CD14-positive monocyte (primary cell): ENCODE measurements at regions not wholly inside any gene's neighbourhood (a gene's known extent, or its start where the extent isn't known, plus 50 kb on each side); places are given as distances from the start of the nearest gene placed in this dataset.

Experiments
- DNase-seq, 3 donors: peaks; one replicate each; pipeline ENCODE4 v3.0.0-alpha.2; 2011 to 2022
- H2AFZ ChIP-seq: 2 replicates; pipeline ENCODE4 v1.6.0; 2012; ENCODE audit warnings: mild to moderate bottlenecking, low read depth, low read length, inconsistent platforms; ENCODE audit not compliant: insufficient read depth, poor library complexity, severe bottlenecking
- H3K27ac ChIP-seq, 2 donors: 1 replicate in 1 of 2; 2 replicates in 1 of 2; pipeline ENCODE4 v1.5.1; 2012 to 2013; ENCODE audit warnings: low read length in 2 of 2, control low read depth in 1 of 2, inconsistent platforms in 1 of 2, low read depth in 1 of 2, mild to moderate bottlenecking in 1 of 2
- H3K27me3 ChIP-seq, 2 donors: one replicate each; pipeline versions ENCODE4 v1.6.0 to v1.6.1; 2011 to 2013; ENCODE audit warnings: low read length in 2 of 2; ENCODE audit not compliant: control insufficient read depth in 2 of 2, insufficient read depth in 2 of 2
- H3K36me3 ChIP-seq, 2 donors: replicated peaks in 1 of 2; 1 replicate in 1 of 2; 2 replicates in 1 of 2; pipeline versions ENCODE4 v1.5.1 to v1.6.1; 2012 to 2013; ENCODE audit warnings: low read length in 2 of 2, control low read depth in 1 of 2, inconsistent platforms in 1 of 2, mild to moderate bottlenecking in 1 of 2; ENCODE audit not compliant: insufficient read depth in 2 of 2, control insufficient read depth in 1 of 2
- H3K4me1 ChIP-seq, 2 donors: 1 replicate in 1 of 2; 2 replicates in 1 of 2; pipeline versions ENCODE4 v1.5.1 to v1.6.1; 2012 to 2013; ENCODE audit warnings: low read length in 2 of 2, control low read depth in 1 of 2, inconsistent platforms in 1 of 2, mild to moderate bottlenecking in 1 of 2, moderate library complexity in 1 of 2; ENCODE audit not compliant: insufficient read depth in 2 of 2, control insufficient read depth in 1 of 2
- H3K4me2 ChIP-seq: replicated peaks from 2 replicates; pipeline ENCODE3; 2012; ENCODE audit warnings: low read length, moderate library complexity, mild to moderate bottlenecking; ENCODE audit not compliant: poor library complexity, severe bottlenecking; ENCODE audit errors: extremely low read depth
- H3K4me3 ChIP-seq, 3 experiments: fragments of 200-600 bp in 1 of 3; sonication (generic) in 1 of 3; replicated peaks in 1 of 3; 1 replicate in 2 of 3; 2 replicates in 1 of 3; pipeline ENCODE4 v1.5.1; 2011 to 2013; ENCODE audit warnings: low read length in 3 of 3, mild to moderate bottlenecking in 3 of 3, control low read depth in 2 of 3, low read depth in 2 of 3, inconsistent platforms in 1 of 3, moderate library complexity in 1 of 3
- H3K79me2 ChIP-seq: 2 replicates; pipeline ENCODE4 v1.6.0; 2012; ENCODE audit warnings: mild to moderate bottlenecking, control low read depth, inconsistent platforms, low read length, moderate library complexity; ENCODE audit not compliant: insufficient read depth
- H3K9ac ChIP-seq: 2 replicates; pipeline ENCODE4 v1.6.0; 2017; ENCODE audit warnings: low read length, mild to moderate bottlenecking; ENCODE audit not compliant: insufficient read depth, poor library complexity, severe bottlenecking
- H3K9me3 ChIP-seq, 2 donors: replicated peaks in 1 of 2; 1 replicate in 1 of 2; 2 replicates in 1 of 2; pipeline versions ENCODE4 v1.5.1 to v1.6.1; 2012 to 2013; ENCODE audit warnings: low read length in 2 of 2, control low read depth in 1 of 2; ENCODE audit not compliant: control insufficient read depth in 1 of 2, insufficient read depth in 1 of 2
- H4K20me1 ChIP-seq: 2 replicates; pipeline ENCODE4 v1.6.0; 2012; ENCODE audit warnings: mild to moderate bottlenecking, low read length, control low read depth, moderate library complexity; ENCODE audit not compliant: insufficient read depth
- H3K27ac Mint-ChIP-seq, 7 donors: one replicate each; pipeline ENCODE4 v1.8.0; 2020; ENCODE audit warnings: mild to moderate bottlenecking in 7 of 7, mixed read lengths in 7 of 7, moderate library complexity in 6 of 7, inconsistent platforms in 2 of 7
- H3K27me3 Mint-ChIP-seq, 3 donors: one replicate each; pipeline ENCODE4 v1.8.0; 2021 to 2022; ENCODE audit warnings: low read depth in 3 of 3, mild to moderate bottlenecking in 3 of 3, mixed read lengths in 3 of 3, moderate library complexity in 3 of 3, inconsistent platforms in 1 of 3
- H3K36me3 Mint-ChIP-seq, 2 donors: one replicate each; pipeline ENCODE4 v1.8.0; 2020; ENCODE audit warnings: mixed read lengths in 2 of 2, inconsistent platforms in 1 of 2, mild to moderate bottlenecking in 1 of 2
- H3K4me1 Mint-ChIP-seq: one replicate; pipeline ENCODE4 v1.8.0; 2020; ENCODE audit warnings: mild to moderate bottlenecking, mixed read lengths
- H3K4me3 Mint-ChIP-seq, 2 donors: one replicate each; pipeline ENCODE4 v1.8.0; 2020; ENCODE audit warnings: mild to moderate bottlenecking in 2 of 2, mixed read lengths in 2 of 2, moderate library complexity in 1 of 2
- H3K9me3 Mint-ChIP-seq, 7 donors: one replicate each; pipeline ENCODE4 v1.8.0; 2020 to 2022; ENCODE audit warnings: mixed read lengths in 7 of 7, mild to moderate bottlenecking in 6 of 7, moderate library complexity in 6 of 7, inconsistent platforms in 2 of 7
- WGBS: methylation state at CpG from one replicate; pipeline ENCODE4 v1.1.5; 2013; ENCODE audit warnings: missing lambda C conversion rate; ENCODE audit not compliant: insufficient coverage; 5-methylcytosine and 5-hydroxymethylcytosine counted together
- intact Hi-C, 2 donors: fragments of 100-400 bp; cut with micrococcal nuclease; formaldehyde crosslinking; loops; one replicate each; pipeline versions ENCODE4 v1.15.0 to v1.15.1; 2023
- TF ChIP-seq, protein P1 (sequence below): fragments of 200-600 bp; IDR thresholded peaks from one replicate; pipeline ENCODE4 v1.8.0; 2022; ENCODE audit warnings: antibody characterized with exemption, mild to moderate bottlenecking

DNA sequence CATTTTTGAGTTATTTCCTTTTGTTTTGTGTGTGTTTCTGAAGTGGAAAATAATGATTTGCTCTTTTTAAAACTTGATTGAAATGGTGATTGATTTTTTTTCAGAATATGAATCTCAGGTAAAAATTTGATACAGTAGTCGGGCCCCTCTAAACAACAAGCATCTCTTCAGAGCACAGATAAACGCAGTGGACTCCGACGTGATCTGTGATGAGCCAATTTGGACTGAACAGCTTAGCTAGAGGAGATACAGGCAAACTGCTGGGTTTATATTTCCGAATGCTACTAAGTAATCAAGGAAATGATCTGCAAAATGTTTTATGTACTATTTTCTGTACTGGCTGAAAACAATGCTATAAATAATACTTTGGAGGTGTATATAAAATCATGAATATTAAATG, 705.7 kb upstream of the RGS18 start:
- no peak overlapping the region for H3K4me2 ChIP-seq
- WGBS: no CpG with 5 or more reads among the region's 5 CpGs
- no peak for DNase-seq
- H4K20me1 ChIP-seq: no peaks in the 10 kb centered on the region
- TF ChIP-seq, protein P1, sequence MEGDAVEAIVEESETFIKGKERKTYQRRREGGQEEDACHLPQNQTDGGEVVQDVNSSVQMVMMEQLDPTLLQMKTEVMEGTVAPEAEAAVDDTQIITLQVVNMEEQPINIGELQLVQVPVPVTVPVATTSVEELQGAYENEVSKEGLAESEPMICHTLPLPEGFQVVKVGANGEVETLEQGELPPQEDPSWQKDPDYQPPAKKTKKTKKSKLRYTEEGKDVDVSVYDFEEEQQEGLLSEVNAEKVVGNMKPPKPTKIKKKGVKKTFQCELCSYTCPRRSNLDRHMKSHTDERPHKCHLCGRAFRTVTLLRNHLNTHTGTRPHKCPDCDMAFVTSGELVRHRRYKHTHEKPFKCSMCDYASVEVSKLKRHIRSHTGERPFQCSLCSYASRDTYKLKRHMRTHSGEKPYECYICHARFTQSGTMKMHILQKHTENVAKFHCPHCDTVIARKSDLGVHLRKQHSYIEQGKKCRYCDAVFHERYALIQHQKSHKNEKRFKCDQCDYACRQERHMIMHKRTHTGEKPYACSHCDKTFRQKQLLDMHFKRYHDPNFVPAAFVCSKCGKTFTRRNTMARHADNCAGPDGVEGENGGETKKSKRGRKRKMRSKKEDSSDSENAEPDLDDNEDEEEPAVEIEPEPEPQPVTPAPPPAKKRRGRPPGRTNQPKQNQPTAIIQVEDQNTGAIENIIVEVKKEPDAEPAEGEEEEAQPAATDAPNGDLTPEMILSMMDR: no peak
- no peaks in the 10 kb centered on the region for H3K36me3 ChIP-seq
- H3K9me3 Mint-ChIP-seq: peaks cover 2 to 13% (median 10%) of the 10 kb centered on the region in 7 donors
- no peak overlapping the region for H3K27ac ChIP-seq
- H3K4me3 ChIP-seq: no peak overlapping the region
- no peaks in the 10 kb centered on the region for H3K79me2 ChIP-seq
- no peak overlapping the region for H3K27ac Mint-ChIP-seq
- H3K4me1 Mint-ChIP-seq: no peaks in the 10 kb centered on the region
- no peaks in the 10 kb centered on the region for H3K36me3 Mint-ChIP-seq
- H3K4me1 ChIP-seq: no peaks in the 10 kb centered on the region
- H3K9ac ChIP-seq: no peak overlapping the region
- no peaks in the 10 kb centered on the region for H3K27me3 Mint-ChIP-seq
- intact Hi-C loops: no loop called here
- H3K27me3 ChIP-seq: no peaks in the 10 kb centered on the region
- H2AFZ ChIP-seq: no peak overlapping the region
- peaks cover 11 to 15% of the 10 kb centered on the region in 2 donors for H3K9me3 ChIP-seq
- H3K4me3 Mint-ChIP-seq: no peak overlapping the region

GRCh38 chr1:191453487-191453886, 704.8 kb upstream of the RGS18 start:
- TF ChIP-seq, protein P1: no peak

More at GRCh38 chr1:191453487-191453886, 704.8 kb upstream of the RGS18 start:
- Mint-ChIP-seq H3K4me1 (no peaks in the 10 kb centered on the region), H3K27me3 (no peaks in the 10 kb centered on the region), H3K4me3 (no peak overlapping the region), H3K9me3 (peaks cover 2 to 11% (median 4%) of the 10 kb centered on the region in 7 donors), H3K36me3 (no peaks in the 10 kb centered on the region), H3K27ac (peak overlapping the region in 1 of 7 donors; percentile 68)
- WGBS: 64% methylated on average over 2 of the region's 2 CpGs
- no peaks in the 10 kb centered on the region for H3K27me3 ChIP-seq
- no peak overlapping the region for H3K9ac ChIP-seq
- H3K36me3 ChIP-seq: no peaks in the 10 kb centered on the region
- no peak overlapping the region for H3K27ac ChIP-seq
- no peaks in the 10 kb centered on the region for H3K79me2 ChIP-seq
- no peak overlapping the region for H3K4me3 ChIP-seq
- DNase-seq: no peak
- H2AFZ ChIP-seq: no peak overlapping the region
- peaks cover 3 to 8% of the 10 kb centered on the region in 2 donors for H3K9me3 ChIP-seq
- H3K4me2 ChIP-seq: no peak overlapping the region
- intact Hi-C loops: no loop called here
- H4K20me1 ChIP-seq: no peaks in the 10 kb centered on the region
- H3K4me1 ChIP-seq: no peaks in the 10 kb centered on the region
